ENCODE measurements at regions not wholly inside any gene's neighbourhood (a gene's known extent, or its start where the extent isn't known, plus 50 kb on each side); places are given as distances from the start of the nearest gene placed in this dataset.

- TF ChIP-seq FUBP1 (CRISPR knock-in tag; IDR thresholded peaks at IDR 0.05; ENCODE audit: borderline replicate concordance) (no peak), SCMH1 (CRISPR knock-in tag; IDR thresholded peaks at IDR 0.05; ENCODE audit: borderline replicate concordance) (no peak)
These were observed 879.9 kb downstream of the AMY1C start (continued) for GRCh38 chr1:104629589-104629988.

- TF ChIP-seq ZNF207 (IDR thresholded peaks at IDR 0.05; ENCODE audit: borderline replicate concordance), result no peak
- TF ChIP-seq SMAD3 (CRISPR knock-in tag; IDR thresholded peaks at IDR 0.05), result no peak
- TF ChIP-seq, protein P1, sequence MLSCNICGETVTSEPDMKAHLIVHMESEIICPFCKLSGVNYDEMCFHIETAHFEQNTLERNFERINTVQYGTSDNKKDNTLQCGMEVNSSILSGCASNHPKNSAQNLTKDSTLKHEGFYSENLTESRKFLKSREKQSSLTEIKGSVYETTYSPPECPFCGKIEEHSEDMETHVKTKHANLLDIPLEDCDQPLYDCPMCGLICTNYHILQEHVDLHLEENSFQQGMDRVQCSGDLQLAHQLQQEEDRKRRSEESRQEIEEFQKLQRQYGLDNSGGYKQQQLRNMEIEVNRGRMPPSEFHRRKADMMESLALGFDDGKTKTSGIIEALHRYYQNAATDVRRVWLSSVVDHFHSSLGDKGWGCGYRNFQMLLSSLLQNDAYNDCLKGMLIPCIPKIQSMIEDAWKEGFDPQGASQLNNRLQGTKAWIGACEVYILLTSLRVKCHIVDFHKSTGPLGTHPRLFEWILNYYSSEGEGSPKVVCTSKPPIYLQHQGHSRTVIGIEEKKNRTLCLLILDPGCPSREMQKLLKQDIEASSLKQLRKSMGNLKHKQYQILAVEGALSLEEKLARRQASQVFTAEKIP (CRISPR knock-in tag; IDR thresholded peaks at IDR 0.05; ENCODE audit: borderline replicate concordance), result no peak
- no peak for TF ChIP-seq IKZF1 (IDR thresholded peaks at IDR 0.05)
- no peak for TF ChIP-seq ZNF772 (CRISPR knock-in tag; IDR thresholded peaks at IDR 0.05)
- no peak for TF ChIP-seq TCF12 (IDR thresholded peaks at IDR 0.05)
- TF ChIP-seq TCF12 (CRISPR knock-in tag; IDR thresholded peaks at IDR 0.05), result no peak
- no peak for TF ChIP-seq ZNF556 (CRISPR knock-in tag; IDR thresholded peaks at IDR 0.05; ENCODE audit: borderline replicate concordance)
- TF ChIP-seq, protein P2, sequence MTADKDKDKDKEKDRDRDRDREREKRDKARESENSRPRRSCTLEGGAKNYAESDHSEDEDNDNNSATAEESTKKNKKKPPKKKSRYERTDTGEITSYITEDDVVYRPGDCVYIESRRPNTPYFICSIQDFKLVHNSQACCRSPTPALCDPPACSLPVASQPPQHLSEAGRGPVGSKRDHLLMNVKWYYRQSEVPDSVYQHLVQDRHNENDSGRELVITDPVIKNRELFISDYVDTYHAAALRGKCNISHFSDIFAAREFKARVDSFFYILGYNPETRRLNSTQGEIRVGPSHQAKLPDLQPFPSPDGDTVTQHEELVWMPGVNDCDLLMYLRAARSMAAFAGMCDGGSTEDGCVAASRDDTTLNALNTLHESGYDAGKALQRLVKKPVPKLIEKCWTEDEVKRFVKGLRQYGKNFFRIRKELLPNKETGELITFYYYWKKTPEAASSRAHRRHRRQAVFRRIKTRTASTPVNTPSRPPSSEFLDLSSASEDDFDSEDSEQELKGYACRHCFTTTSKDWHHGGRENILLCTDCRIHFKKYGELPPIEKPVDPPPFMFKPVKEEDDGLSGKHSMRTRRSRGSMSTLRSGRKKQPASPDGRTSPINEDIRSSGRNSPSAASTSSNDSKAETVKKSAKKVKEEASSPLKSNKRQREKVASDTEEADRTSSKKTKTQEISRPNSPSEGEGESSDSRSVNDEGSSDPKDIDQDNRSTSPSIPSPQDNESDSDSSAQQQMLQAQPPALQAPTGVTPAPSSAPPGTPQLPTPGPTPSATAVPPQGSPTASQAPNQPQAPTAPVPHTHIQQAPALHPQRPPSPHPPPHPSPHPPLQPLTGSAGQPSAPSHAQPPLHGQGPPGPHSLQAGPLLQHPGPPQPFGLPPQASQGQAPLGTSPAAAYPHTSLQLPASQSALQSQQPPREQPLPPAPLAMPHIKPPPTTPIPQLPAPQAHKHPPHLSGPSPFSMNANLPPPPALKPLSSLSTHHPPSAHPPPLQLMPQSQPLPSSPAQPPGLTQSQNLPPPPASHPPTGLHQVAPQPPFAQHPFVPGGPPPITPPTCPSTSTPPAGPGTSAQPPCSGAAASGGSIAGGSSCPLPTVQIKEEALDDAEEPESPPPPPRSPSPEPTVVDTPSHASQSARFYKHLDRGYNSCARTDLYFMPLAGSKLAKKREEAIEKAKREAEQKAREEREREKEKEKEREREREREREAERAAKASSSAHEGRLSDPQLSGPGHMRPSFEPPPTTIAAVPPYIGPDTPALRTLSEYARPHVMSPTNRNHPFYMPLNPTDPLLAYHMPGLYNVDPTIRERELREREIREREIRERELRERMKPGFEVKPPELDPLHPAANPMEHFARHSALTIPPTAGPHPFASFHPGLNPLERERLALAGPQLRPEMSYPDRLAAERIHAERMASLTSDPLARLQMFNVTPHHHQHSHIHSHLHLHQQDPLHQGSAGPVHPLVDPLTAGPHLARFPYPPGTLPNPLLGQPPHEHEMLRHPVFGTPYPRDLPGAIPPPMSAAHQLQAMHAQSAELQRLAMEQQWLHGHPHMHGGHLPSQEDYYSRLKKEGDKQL (CRISPR knock-in tag; IDR thresholded peaks at IDR 0.05; ENCODE audit: low read depth), result no peak
- TF ChIP-seq CREB1 (IDR thresholded peaks at IDR 0.05), result no peak
- TF ChIP-seq CREB1 (CRISPR knock-in tag; IDR thresholded peaks at IDR 0.05), result no peak
- no peak for TF ChIP-seq ZNF777 (CRISPR knock-in tag; IDR thresholded peaks at IDR 0.05)
- no peak for TF ChIP-seq ZNF20 (CRISPR knock-in tag; IDR thresholded peaks at IDR 0.05)
- ChIA-PET POLR2A (no interaction called here), CTCF (ENCODE audit: low intra/inter-chr PET ratio, low total read pairs) (no interaction called here)
- Histone ChIP-seq H3K79me2 (ENCODE audit: insufficient read depth, low read length) (no peaks in the 10 kb centered on the region), H3K27me3 (ENCODE audit: control insufficient read depth in 1 of 2, insufficient read depth in 2 of 2, low read length in 2 of 2) (no peaks in the 10 kb centered on the region), H3K9ac (ENCODE audit: insufficient read depth, low read depth, low read length) (no peak overlapping the region), H4K20me1 (ENCODE audit: insufficient read depth, low read length) (no peaks in the 10 kb centered on the region), H2AFZ (ENCODE audit: low read length) (no peak overlapping the region), H3K27ac (ENCODE audit: extremely low read length, insufficient read depth, low read length) (no peak overlapping the region), H3K4me1 (ENCODE audit: insufficient read depth, low read length) (no peaks in the 10 kb centered on the region), H3K4me3 (replicated peaks in 1 of 3; ENCODE audit: insufficient read depth in 1 of 3, low read depth in 2 of 3, low read length in 3 of 3) (no peak overlapping the region), H3K36me3 (replicated peaks in 1 of 2; ENCODE audit: control insufficient read depth in 1 of 2, insufficient read depth in 2 of 2, low read length in 2 of 2) (no peaks in the 10 kb centered on the region), H3K9me3 (ENCODE audit: low read length) (no peaks in the 10 kb centered on the region), H3K4me2 (ENCODE audit: low read depth, low read length) (no peak overlapping the region)
- BruUV-seq (replicated peaks), result no TSS peak
- no peak for FAIRE-seq
- 19% methylated on average over 5 of the region's 5 CpGs for WGBS (ENCODE audit: low lambda C conversion rate)
- intact Hi-C loops (cut with micrococcal nuclease; ENCODE audit: unreplicated experiment) (no loop called here), in situ Hi-C loops (cut with HindIII; ENCODE audit: extremely low pct_ligation_motif_present, low pct_unique_long_range_greater_than_20kb) (no loop called here)
- no peak for DNase-seq (ENCODE audit: low spot score)
- no peak for ATAC-seq
These were observed 881.0 kb downstream of the AMY1C start for GRCh38 chr1:104630567-104631149.
